ENCODE measurements at regions not wholly inside any gene's neighbourhood (a gene's known extent, or its start where the extent isn't known, plus 50 kb on each side); places are given as distances from the start of the nearest gene placed in this dataset.

GRCh38 chr4:67234296-67234695 is 311.0 kb downstream of the CENPC start:
- ATAC-seq (no peak), DNase-seq (no peak)
- POLR2A ChIA-PET, result no interaction called here
- no peak overlapping the region for H3K27ac Mint-ChIP-seq
- no peaks in the 10 kb centered on the region for H3K36me3 Mint-ChIP-seq (ENCODE audit: low read depth)
- no peaks in the 10 kb centered on the region for H3K9me3 Mint-ChIP-seq
- no peaks in the 10 kb centered on the region for H3K4me1 Mint-ChIP-seq (ENCODE audit: low read depth)
- CTCF ChIA-PET, result no interaction called here
- intact Hi-C loops (cut with micrococcal nuclease), result no loop called here
- H3K27me3 Mint-ChIP-seq, result no peaks in the 10 kb centered on the region
- TF ChIP-seq CTCF (IDR thresholded peaks at IDR 0.05), result no peak
- H3K4me3 Mint-ChIP-seq, result no peak overlapping the region

GRCh38 chr4:67229148-67229547 is 316.2 kb downstream of the CENPC start:
- Mint-ChIP-seq H3K9me3 (peaks cover 2% of the 10 kb centered on the region), H3K4me1 (ENCODE audit: low read depth) (no peaks in the 10 kb centered on the region), H3K4me3 (no peak overlapping the region), H3K36me3 (ENCODE audit: low read depth) (no peaks in the 10 kb centered on the region), H3K27ac (no peak overlapping the region), H3K27me3 (no peaks in the 10 kb centered on the region)
- intact Hi-C loops (cut with micrococcal nuclease), result no loop called here
- ATAC-seq (no peak), DNase-seq (no peak)
- TF ChIP-seq CTCF (IDR thresholded peaks at IDR 0.05), result no peak
- CTCF ChIA-PET, result interaction anchor here (0.9 kb wide), 1 partner anchor 8 kb away, joined by 4 read pairs; no protein-coding TSS in a partner anchor
- POLR2A ChIA-PET, result no interaction called here

- intact Hi-C loops (cut with micrococcal nuclease), result no loop called here
- Mint-ChIP-seq H3K4me1 (ENCODE audit: low read depth) (no peaks in the 10 kb centered on the region), H3K4me3 (no peak overlapping the region), H3K27ac (no peak overlapping the region), H3K27me3 (no peaks in the 10 kb centered on the region), H3K9me3 (no peaks in the 10 kb centered on the region), H3K36me3 (ENCODE audit: low read depth) (no peaks in the 10 kb centered on the region)
- ChIA-PET POLR2A (no interaction called here), CTCF (interaction anchor here (1.0 kb wide), 1 partner anchor 9 kb away, joined by 4 read pairs; no protein-coding TSS in a partner anchor)
- TF ChIP-seq CTCF (IDR thresholded peaks at IDR 0.05), result no peak
- ATAC-seq (no peak), DNase-seq (no peak)
These were observed 324.4 kb downstream of the CENPC start for GRCh38 chr4:67220861-67221260.

GRCh38 chr4:67218883-67219282 is 326.4 kb downstream of the CENPC start:
- ChIA-PET CTCF (no interaction called here), POLR2A (no interaction called here)
- intact Hi-C loops (cut with micrococcal nuclease), result no loop called here
- DNase-seq (no peak), ATAC-seq (no peak)
- H3K36me3 Mint-ChIP-seq (ENCODE audit: low read depth), result no peaks in the 10 kb centered on the region
- H3K27ac Mint-ChIP-seq, result no peak overlapping the region
- H3K9me3 Mint-ChIP-seq, result no peaks in the 10 kb centered on the region
- peaks cover 2% of the 10 kb centered on the region for H3K27me3 Mint-ChIP-seq
- H3K4me3 Mint-ChIP-seq, result no peak overlapping the region
- TF ChIP-seq CTCF (IDR thresholded peaks at IDR 0.05), result no peak
- H3K4me1 Mint-ChIP-seq (ENCODE audit: low read depth), result no peaks in the 10 kb centered on the region

- H3K36me3 Mint-ChIP-seq (ENCODE audit: low read depth), result no peaks in the 10 kb centered on the region
These were observed 337.3 kb downstream of the CENPC start for GRCh38 chr4:67207941-67208441.

More at GRCh38 chr4:67207941-67208441, 337.3 kb downstream of the CENPC start:
- peaks cover 1% of the 10 kb centered on the region for H3K9me3 Mint-ChIP-seq
- H3K4me1 Mint-ChIP-seq (ENCODE audit: low read depth), result no peaks in the 10 kb centered on the region
- no peak for ATAC-seq
- H3K27ac Mint-ChIP-seq, result no peak overlapping the region
- no peak for DNase-seq
- CTCF ChIA-PET, result no interaction called here
- no peak for TF ChIP-seq CTCF (IDR thresholded peaks at IDR 0.05)
- POLR2A ChIA-PET, result no interaction called here
- peaks cover 3% of the 10 kb centered on the region for H3K27me3 Mint-ChIP-seq
- no peak overlapping the region for H3K4me3 Mint-ChIP-seq
- intact Hi-C loops (cut with micrococcal nuclease), result no loop called here

Measured in activated CD8-positive, alpha-beta T cell treated with anti-CD3 and anti-CD28 coated beads for 36 hours (primary cell).